ENCODE measurements at regions not wholly inside any gene's neighbourhood (a gene's known extent, or its start where the extent isn't known, plus 50 kb on each side); places are given as distances from the start of the nearest gene placed in this dataset.

- Histone ChIP-seq H4K20me1 (ENCODE audit: insufficient read depth, low read length) (no peaks in the 10 kb centered on the region), H3F3A (ENCODE audit: insufficient read depth, low read length) (no peaks in the 10 kb centered on the region), H3K36me3 (ENCODE audit: insufficient read depth, low read length) (no peaks in the 10 kb centered on the region), H3K4me1 (ENCODE audit: insufficient read depth, low read length, severe bottlenecking) (no peaks in the 10 kb centered on the region), H2AFZ (ENCODE audit: low read length) (no peak overlapping the region), H3K4me2 (ENCODE audit: low read length) (no peak overlapping the region), H3K27me3 (ENCODE audit: insufficient read depth, low read length) (no peaks in the 10 kb centered on the region), H3K9me3 (ENCODE audit: low read length) (no peaks in the 10 kb centered on the region), H3K9me2 (ENCODE audit: low read depth, low read length) (no peaks in the 10 kb centered on the region), H3K4me3 (ENCODE audit: low read depth, low read length, poor library complexity, severe bottlenecking) (no peak overlapping the region), H3K79me2 (ENCODE audit: insufficient read depth, low read length) (no peaks in the 10 kb centered on the region), H3K9ac (ENCODE audit: low read length) (no peak overlapping the region), H3K27ac (ENCODE audit: low read depth, low read length, poor library complexity, severe bottlenecking) (no peak overlapping the region)
- no peak for TF ChIP-seq CTCF (IDR thresholded peaks at IDR 0.05; ENCODE audit: low read length)
- TF ChIP-seq EZH2 (IDR thresholded peaks at IDR 0.05; ENCODE audit: borderline replicate concordance, low read length): no peak
Measured at GRCh38 chr2:225932811-225933413, 533.4 kb downstream of the NYAP2 start.

- Histone ChIP-seq H4K20me1 (ENCODE audit: insufficient read depth, low read length) (no peaks in the 10 kb centered on the region), H3K27ac (ENCODE audit: low read depth, low read length, poor library complexity, severe bottlenecking) (no peak overlapping the region), H3K9ac (ENCODE audit: low read length) (no peak overlapping the region), H3K4me3 (ENCODE audit: low read depth, low read length, poor library complexity, severe bottlenecking) (no peak overlapping the region), H3K4me1 (ENCODE audit: insufficient read depth, low read length, severe bottlenecking) (no peaks in the 10 kb centered on the region), H3K9me2 (ENCODE audit: low read depth, low read length) (no peaks in the 10 kb centered on the region), H3K4me2 (ENCODE audit: low read length) (no peak overlapping the region), H3K9me3 (ENCODE audit: low read length) (no peaks in the 10 kb centered on the region), H3K79me2 (ENCODE audit: insufficient read depth, low read length) (no peaks in the 10 kb centered on the region), H2AFZ (ENCODE audit: low read length) (no peak overlapping the region), H3K36me3 (ENCODE audit: insufficient read depth, low read length) (no peaks in the 10 kb centered on the region), H3K27me3 (ENCODE audit: insufficient read depth, low read length) (no peaks in the 10 kb centered on the region), H3F3A (ENCODE audit: insufficient read depth, low read length) (no peaks in the 10 kb centered on the region)
- no peak for TF ChIP-seq EZH2 (IDR thresholded peaks at IDR 0.05; ENCODE audit: borderline replicate concordance, low read length)
- TF ChIP-seq CTCF (IDR thresholded peaks at IDR 0.05; ENCODE audit: low read length): no peak
Measured at GRCh38 chr2:225930687-225931086, 531.2 kb downstream of the NYAP2 start.

GRCh38 chr2:225920621-225921220 is 521.2 kb downstream of the NYAP2 start:
- Histone ChIP-seq H2AFZ (ENCODE audit: low read length) (no peak overlapping the region), H3K4me3 (ENCODE audit: low read depth, low read length, poor library complexity, severe bottlenecking) (no peak overlapping the region), H3K27ac (ENCODE audit: low read depth, low read length, poor library complexity, severe bottlenecking) (no peak overlapping the region), H3K9ac (ENCODE audit: low read length) (no peak overlapping the region), H3K27me3 (ENCODE audit: insufficient read depth, low read length) (no peaks in the 10 kb centered on the region), H3K9me3 (ENCODE audit: low read length) (no peaks in the 10 kb centered on the region), H4K20me1 (ENCODE audit: insufficient read depth, low read length) (no peaks in the 10 kb centered on the region), H3K9me2 (ENCODE audit: low read depth, low read length) (no peaks in the 10 kb centered on the region), H3K79me2 (ENCODE audit: insufficient read depth, low read length) (no peaks in the 10 kb centered on the region), H3F3A (ENCODE audit: insufficient read depth, low read length) (no peaks in the 10 kb centered on the region), H3K36me3 (ENCODE audit: insufficient read depth, low read length) (no peaks in the 10 kb centered on the region), H3K4me1 (ENCODE audit: insufficient read depth, low read length, severe bottlenecking) (no peaks in the 10 kb centered on the region), H3K4me2 (ENCODE audit: low read length) (no peak overlapping the region)
- TF ChIP-seq CTCF (IDR thresholded peaks at IDR 0.05; ENCODE audit: low read length): no peak
- TF ChIP-seq EZH2 (IDR thresholded peaks at IDR 0.05; ENCODE audit: borderline replicate concordance, low read length): no peak

Measured in OCI-LY1 (cell line).